Psoas muscle (tissue), 7 donors: ENCODE measurements at regions not wholly inside any gene's neighbourhood (a gene's known extent, or its start where the extent isn't known, plus 50 kb on each side); places are given as distances from the start of the nearest gene placed in this dataset.

Experiments
- ATAC-seq, 4 donors: fragments of 200-7000 bp; cut with Tn5 transposase; one replicate each; pipeline ENCODE4 v1.9.1; 2020; ENCODE audit warnings: moderate library complexity in 3 of 4, mild to moderate bottlenecking in 2 of 4
- DNase-seq, 2 donors: peaks; one replicate each; pipeline ENCODE4 v3.0.0-alpha.2; 2020
- H3K27ac ChIP-seq: fragments of 200-600 bp; one replicate; pipeline ENCODE4 v1.8.0; 2022
- H3K27me3 ChIP-seq, 3 donors: fragments of 200-600 bp in 1 of 3; one replicate each; pipeline versions ENCODE4 v1.6.1 to v1.8.0; 2013 to 2022; ENCODE audit warnings: low read length in 2 of 3, mild to moderate bottlenecking in 2 of 3, moderate library complexity in 1 of 3; ENCODE audit not compliant: insufficient read depth in 3 of 3
- H3K36me3 ChIP-seq, 2 donors: fragments of 200-600 bp in 1 of 2; one replicate each; pipeline versions ENCODE4 v1.6.1 to v1.8.0; 2013 to 2022; ENCODE audit warnings: low read depth in 1 of 2, mild to moderate bottlenecking in 1 of 2, moderate library complexity in 1 of 2; ENCODE audit not compliant: insufficient read depth in 1 of 2
- H3K4me1 ChIP-seq: fragments of 200-600 bp; one replicate; pipeline ENCODE4 v1.8.0; 2022
- H3K4me3 ChIP-seq: fragments of 200-600 bp; one replicate; pipeline ENCODE4 v1.8.0; 2022; ENCODE audit warnings: mild to moderate bottlenecking
- H3K9me3 ChIP-seq: fragments of 200-600 bp; one replicate; pipeline ENCODE4 v1.8.0; 2022
- WGBS, 3 donors: extraction: QIAGEN DNeasy Blood & Tissue Kit; methylation state at CpG; one replicate each; pipeline versions ENCODE4 v1.1.6 to v1.1.7; 2013; 5-methylcytosine and 5-hydroxymethylcytosine counted together
- intact Hi-C, 2 donors: fragments of 100-400 bp; cut with DNase I; formaldehyde crosslinking; loops; one replicate each; pipeline versions ENCODE4 v1.11.0 to v1.14.2; 2022
- TF ChIP-seq, protein P1 (sequence below): fragments of 200-600 bp; IDR thresholded peaks from one replicate; pipeline ENCODE4 v1.8.0; 2022; ENCODE audit warnings: antibody characterized with exemption
- donor health status: healthy with polysubstance abuse.
- donor health status: DM: no; HTN: no; CAD: no; lungs with moderate emphysema.
- donor health status: Bipolar disorder and iron deficiency.
- donor health status: healthy.
- donor health status: DM: yes; HTN: yes; CAD: no.
- donor health status: DM: no; HTN: no; CAD: no.
- donor health status: DM: yes; HTN: yes; CAD: no.

DNA sequence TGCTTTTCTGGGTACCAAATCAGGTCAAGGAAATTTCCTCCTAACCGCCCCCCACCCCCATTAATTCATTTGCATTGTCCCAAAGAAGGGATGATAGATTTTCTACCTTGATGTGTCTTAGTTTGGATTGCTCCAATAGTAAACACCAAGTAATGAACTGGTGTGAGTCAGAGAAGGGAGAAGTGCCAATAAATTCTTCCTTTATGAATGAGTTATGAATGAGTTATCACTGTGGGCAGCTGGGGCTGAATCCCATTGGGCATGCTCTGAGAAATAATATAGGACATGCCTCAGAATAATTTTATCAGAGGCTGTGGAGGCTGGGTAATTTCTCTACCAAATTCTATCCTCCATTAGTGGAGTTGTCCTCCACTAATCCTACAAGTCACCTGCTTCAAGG, 277.9 kb upstream of the FLRT2 start:
- Histone ChIP-seq H3K9me3 (no peaks in the 10 kb centered on the region), H3K4me3 (no peak overlapping the region), H3K27me3 (no peaks in the 10 kb centered on the region), H3K27ac (no peak overlapping the region), H3K4me1 (no peaks in the 10 kb centered on the region), H3K36me3 (no peaks in the 10 kb centered on the region)
- intact Hi-C loops = no loop called here
- no peak for ATAC-seq
- WGBS, 3 donors = 76 to 95% (median 87%) methylated on average over 1 of the region's 1 CpG
- DNase-seq = no peak
- TF ChIP-seq, protein P1, sequence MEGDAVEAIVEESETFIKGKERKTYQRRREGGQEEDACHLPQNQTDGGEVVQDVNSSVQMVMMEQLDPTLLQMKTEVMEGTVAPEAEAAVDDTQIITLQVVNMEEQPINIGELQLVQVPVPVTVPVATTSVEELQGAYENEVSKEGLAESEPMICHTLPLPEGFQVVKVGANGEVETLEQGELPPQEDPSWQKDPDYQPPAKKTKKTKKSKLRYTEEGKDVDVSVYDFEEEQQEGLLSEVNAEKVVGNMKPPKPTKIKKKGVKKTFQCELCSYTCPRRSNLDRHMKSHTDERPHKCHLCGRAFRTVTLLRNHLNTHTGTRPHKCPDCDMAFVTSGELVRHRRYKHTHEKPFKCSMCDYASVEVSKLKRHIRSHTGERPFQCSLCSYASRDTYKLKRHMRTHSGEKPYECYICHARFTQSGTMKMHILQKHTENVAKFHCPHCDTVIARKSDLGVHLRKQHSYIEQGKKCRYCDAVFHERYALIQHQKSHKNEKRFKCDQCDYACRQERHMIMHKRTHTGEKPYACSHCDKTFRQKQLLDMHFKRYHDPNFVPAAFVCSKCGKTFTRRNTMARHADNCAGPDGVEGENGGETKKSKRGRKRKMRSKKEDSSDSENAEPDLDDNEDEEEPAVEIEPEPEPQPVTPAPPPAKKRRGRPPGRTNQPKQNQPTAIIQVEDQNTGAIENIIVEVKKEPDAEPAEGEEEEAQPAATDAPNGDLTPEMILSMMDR = no peak

DNA sequence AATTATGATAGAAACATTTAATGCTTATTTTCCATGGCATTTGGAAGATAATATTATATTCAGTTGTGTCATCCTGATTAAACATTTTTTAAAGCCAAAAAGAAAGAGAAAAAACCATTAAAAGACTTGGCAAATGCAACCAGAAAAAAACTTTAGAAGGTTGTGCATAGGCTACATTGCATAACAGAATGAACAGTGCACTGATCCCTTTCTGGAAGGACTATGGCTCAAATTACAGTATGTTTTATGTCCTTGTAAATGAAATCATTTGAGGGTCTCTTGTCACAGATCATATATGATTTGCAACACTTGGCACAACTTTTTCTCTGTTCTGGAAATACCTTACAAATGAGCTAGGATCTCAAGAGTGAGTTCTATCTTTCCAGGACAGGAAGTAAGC, 275.2 kb upstream of the FLRT2 start:
- ATAC-seq (no peak), DNase-seq (no peak)
- TF ChIP-seq, protein P1 = no peak
- Histone ChIP-seq H3K4me1 (no peaks in the 10 kb centered on the region), H3K27ac (no peak overlapping the region), H3K27me3 (no peaks in the 10 kb centered on the region), H3K9me3 (no peaks in the 10 kb centered on the region), H3K4me3 (no peak overlapping the region), H3K36me3 (no peaks in the 10 kb centered on the region)
- intact Hi-C loops = no loop called here

DNA sequence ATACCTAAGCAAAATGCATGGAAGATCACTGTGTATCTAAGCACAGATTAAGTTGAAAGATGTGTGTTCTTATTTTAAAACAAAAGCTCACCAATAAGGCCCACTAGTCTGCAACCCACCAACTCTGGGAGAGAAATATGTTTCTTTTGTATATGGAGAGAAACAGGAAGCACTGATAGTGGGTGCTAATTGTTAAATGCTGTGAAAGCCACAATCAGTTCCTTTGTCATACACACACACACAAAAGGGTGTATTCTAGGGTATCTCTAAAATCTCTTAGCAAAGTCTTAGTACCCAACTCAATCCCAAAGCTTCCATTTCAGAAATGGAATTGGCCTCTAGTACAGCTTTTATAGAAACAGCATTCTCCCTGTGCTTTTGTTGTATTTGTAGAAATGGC, 272.7 kb upstream of the FLRT2 start:
- H3K27ac ChIP-seq = no peak overlapping the region
- DNase-seq = no peak
- TF ChIP-seq, protein P1 = no peak
- intact Hi-C loops = no loop called here
- no peaks in the 10 kb centered on the region for H3K4me1 ChIP-seq
- no peak overlapping the region for H3K4me3 ChIP-seq
- no peaks in the 10 kb centered on the region for H3K9me3 ChIP-seq
- no peaks in the 10 kb centered on the region for H3K27me3 ChIP-seq
- no peaks in the 10 kb centered on the region for H3K36me3 ChIP-seq
- ATAC-seq = no peak

DNA sequence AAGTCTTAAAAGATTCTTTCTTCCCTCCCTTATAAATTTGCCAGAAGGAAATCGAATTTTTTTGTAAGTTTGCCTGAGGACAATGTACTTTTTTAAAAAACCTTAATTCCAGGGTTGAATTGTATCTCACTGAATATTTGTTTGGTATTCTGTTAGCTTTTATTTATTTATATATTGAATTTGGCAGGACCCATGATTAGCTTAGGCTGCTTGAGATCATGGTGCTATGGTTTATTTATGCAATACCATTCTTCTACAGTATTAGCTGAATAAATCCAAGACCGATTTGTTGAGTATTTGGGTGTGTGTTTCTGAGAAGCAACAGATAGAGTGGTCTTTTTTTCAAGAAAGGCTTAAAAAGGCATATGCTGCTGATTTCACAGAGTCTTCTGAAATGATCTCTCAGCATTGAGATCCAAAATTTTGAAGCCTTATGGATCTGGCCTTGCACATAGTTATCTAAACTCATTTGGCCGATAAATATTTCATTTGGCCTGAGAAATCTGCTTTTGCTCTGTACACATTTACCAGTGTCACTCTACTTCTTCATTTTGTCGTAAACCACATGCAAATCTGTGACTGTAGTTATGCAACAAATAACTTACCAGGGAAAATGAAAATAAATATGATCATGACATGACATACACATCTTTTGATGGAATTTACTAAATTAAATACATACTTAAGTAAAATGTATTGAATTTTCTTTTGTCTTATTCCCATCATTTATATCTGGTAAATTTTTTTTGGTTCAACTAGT, 265.8 kb upstream of the FLRT2 start:
- WGBS, 3 donors = 64 to 75% (median 68%) methylated on average over 4 of the region's 4 CpGs
- Histone ChIP-seq H3K27me3 (no peaks in the 10 kb centered on the region), H3K27ac (no peak overlapping the region), H3K36me3 (no peaks in the 10 kb centered on the region), H3K4me3 (no peak overlapping the region), H3K4me1 (no peaks in the 10 kb centered on the region), H3K9me3 (no peaks in the 10 kb centered on the region)
- no peak for ATAC-seq
- no peak for DNase-seq
- intact Hi-C loops = no loop called here
- TF ChIP-seq, protein P1 = no peak

DNA sequence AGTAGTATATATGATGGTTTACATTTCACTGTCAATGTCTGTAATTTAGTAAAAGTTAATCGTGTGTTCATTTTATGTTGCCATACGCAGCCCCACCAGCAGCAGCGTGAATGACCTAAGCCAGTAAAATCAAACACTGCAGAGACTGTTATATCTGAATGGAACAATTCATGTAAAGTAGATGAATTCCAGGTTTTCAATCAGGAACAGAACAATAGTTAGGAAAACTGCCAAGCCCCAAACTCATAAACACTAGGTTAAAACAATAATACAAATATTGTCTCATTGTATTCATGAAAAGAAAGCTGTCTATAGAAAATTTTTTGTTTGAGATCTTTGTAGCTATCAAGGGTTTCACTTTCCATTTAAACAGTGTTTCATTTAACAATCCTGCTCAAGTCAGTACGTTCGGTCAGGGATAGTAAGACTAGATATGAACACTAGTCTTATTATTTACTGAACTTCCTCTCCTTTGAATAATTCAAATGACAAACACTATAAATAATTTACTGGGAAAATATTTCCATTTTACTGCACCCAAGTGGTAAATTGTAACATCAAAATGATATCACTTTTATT, 256.8 kb upstream of the FLRT2 start:
- ATAC-seq (no peak), DNase-seq (no peak)
- H3K9me3 ChIP-seq = no peaks in the 10 kb centered on the region
- H3K27me3 ChIP-seq = peaks cover 0 to 4% (median 0%) of the 10 kb centered on the region in 3 donors
- H3K36me3 ChIP-seq = no peaks in the 10 kb centered on the region
- no peak overlapping the region for H3K4me3 ChIP-seq
- intact Hi-C loops = no loop called here
- 52 to 64% (median 61%) methylated on average over 5 of the region's 5 CpGs for WGBS, 3 donors
- no peaks in the 10 kb centered on the region for H3K4me1 ChIP-seq
- TF ChIP-seq, protein P1 = no peak
- H3K27ac ChIP-seq = no peak overlapping the region
